ENCODE measurements at regions not wholly inside any gene's neighbourhood (a gene's known extent, or its start where the extent isn't known, plus 50 kb on each side); places are given as distances from the start of the nearest gene placed in this dataset.

DNA sequence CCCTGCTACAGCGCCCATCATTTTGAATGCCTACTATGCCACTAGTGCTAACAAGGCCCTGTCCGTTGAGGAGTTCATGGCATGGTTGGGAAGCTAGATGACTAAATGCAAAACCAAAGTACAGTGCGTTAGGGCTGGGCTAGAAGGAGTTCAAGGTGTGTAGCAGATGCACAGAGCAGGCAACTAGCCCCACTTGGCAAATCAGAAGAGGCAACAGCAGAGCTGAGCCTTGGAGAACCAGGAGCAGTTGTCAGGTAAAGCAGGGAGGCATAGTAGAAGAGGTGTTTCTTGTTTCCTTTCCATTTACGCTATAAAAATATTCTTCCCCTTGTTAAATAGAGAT lies 146.6 kb upstream of the CPEB2 start:
- Histone ChIP-seq H2BK12ac (ENCODE audit: low read length) (no peak overlapping the region), H4K91ac (ENCODE audit: low read depth, low read length) (no peak overlapping the region), H3K4me1 (ENCODE audit: control insufficient read depth in 1 of 2, insufficient read depth in 2 of 2, low read length in 2 of 2) (no peaks in the 10 kb centered on the region), H2AK5ac (ENCODE audit: low read length) (no peak overlapping the region), H4K12ac (ENCODE audit: low read depth, low read length) (no peak overlapping the region), H3K14ac (ENCODE audit: low read length) (no peak overlapping the region), H3K4me2 (ENCODE audit: low read length) (no peak overlapping the region), H3K79me2 (ENCODE audit: control insufficient read depth, insufficient read depth, low read length, poor library complexity) (no peaks in the 10 kb centered on the region), H3K4ac (ENCODE audit: low read depth, low read length) (no peak overlapping the region), H2BK5ac (ENCODE audit: low read depth, low read length, poor library complexity) (no peak overlapping the region), H3K23ac (ENCODE audit: low read length) (no peak overlapping the region), H3K4me3 (ENCODE audit: low read depth, low read length) (no peak overlapping the region), H2BK120ac (ENCODE audit: insufficient read depth, low read length, poor library complexity) (no peak overlapping the region), H3K9ac (ENCODE audit: low read length) (no peak overlapping the region), H3K18ac (ENCODE audit: low read length) (no peak overlapping the region), H4K8ac (ENCODE audit: low read depth, low read length) (no peak overlapping the region), H3K79me1 (ENCODE audit: low read length) (no peaks in the 10 kb centered on the region), H2AFZ (ENCODE audit: insufficient read depth, low read length, poor library complexity) (no peak overlapping the region), H3K9me3 (ENCODE audit: insufficient read depth, low read depth, low read length) (no peaks in the 10 kb centered on the region), H3K27ac (ENCODE audit: low read depth, low read length) (no peak overlapping the region), H3K27me3 (ENCODE audit: insufficient read depth, low read length) (no peaks in the 10 kb centered on the region), H3K36me3 (ENCODE audit: control insufficient read depth in 1 of 2, insufficient read depth in 2 of 2, low read length in 2 of 2) (no peaks in the 10 kb centered on the region)
- no peak for DNase-seq
- no CpG with 5 or more reads among the region's 4 CpGs for WGBS (ENCODE audit: extremely low coverage, insufficient coverage, insufficient read length)

DNA sequence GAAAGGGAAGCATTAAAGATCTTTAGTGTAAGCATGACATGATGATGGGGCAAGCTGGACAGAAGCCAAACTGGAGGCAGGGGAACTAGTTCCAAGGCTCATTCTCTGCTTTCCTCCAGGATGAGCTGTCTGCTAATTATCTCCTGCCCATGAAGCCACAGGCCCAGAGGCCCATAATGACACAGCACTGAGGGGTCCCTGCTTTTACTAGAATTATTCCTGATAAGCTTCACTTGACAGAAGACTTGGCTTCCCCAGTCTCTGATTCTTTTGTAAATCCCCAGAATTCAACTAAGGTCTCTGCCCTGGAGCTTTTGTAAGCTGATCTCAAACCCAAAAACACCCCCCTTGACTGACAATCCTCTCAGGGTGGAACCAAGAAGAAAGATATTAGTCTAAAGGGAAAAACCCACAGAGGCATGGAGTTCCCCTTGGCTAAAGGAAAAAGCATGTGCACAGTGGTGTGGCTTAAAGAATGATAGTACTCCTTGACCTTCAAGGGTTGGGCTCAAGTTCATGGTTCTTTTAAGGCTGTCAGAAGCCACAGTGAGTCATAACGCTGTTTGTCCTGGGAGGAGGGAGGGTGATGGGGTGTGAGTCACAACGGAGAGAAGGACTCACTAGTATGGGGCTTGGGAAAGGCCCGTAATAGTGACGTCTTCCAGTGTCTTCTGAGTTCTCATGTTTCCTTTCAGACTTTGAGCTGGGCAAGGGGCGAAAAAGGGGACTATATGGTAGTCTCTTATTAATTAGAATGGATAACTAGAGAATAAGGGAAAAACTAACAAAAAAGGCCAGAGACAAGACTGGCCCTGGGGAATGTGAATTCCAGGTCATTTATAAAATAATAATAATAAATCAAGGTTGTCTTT lies 146.0 kb upstream of the CPEB2 start:
- no peaks in the 10 kb centered on the region for H3K79me1 ChIP-seq (ENCODE audit: low read length)
- no peak overlapping the region for H4K8ac ChIP-seq (ENCODE audit: low read depth, low read length)
- no CpG with 5 or more reads among the region's 5 CpGs for WGBS (ENCODE audit: extremely low coverage, insufficient coverage, insufficient read length)

DNA sequence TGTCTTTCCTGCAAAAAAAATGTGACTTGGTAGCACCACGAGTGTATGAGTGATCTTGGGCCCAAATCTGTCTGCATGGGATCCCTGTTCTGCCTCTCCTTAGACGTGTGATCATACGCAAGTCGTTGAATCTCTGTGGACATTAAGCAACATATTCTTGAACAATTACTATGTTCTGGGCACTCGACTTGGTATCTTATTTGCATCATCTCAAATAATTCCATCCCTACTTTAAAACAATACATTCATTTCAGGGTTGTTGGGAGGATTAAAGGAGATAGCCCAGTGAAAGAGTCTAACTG lies 145.4 kb upstream of the CPEB2 start:
- Histone ChIP-seq H3K79me2 (ENCODE audit: control insufficient read depth, insufficient read depth, low read length, poor library complexity) (no peaks in the 10 kb centered on the region), H2AFZ (ENCODE audit: insufficient read depth, low read length, poor library complexity) (no peak overlapping the region), H3K18ac (ENCODE audit: low read length) (no peak overlapping the region), H3K27me3 (ENCODE audit: insufficient read depth, low read length) (no peaks in the 10 kb centered on the region), H3K79me1 (ENCODE audit: low read length) (no peaks in the 10 kb centered on the region), H3K27ac (ENCODE audit: low read depth, low read length) (no peak overlapping the region), H2BK12ac (ENCODE audit: low read length) (no peak overlapping the region), H4K12ac (ENCODE audit: low read depth, low read length) (no peak overlapping the region), H2BK120ac (ENCODE audit: insufficient read depth, low read length, poor library complexity) (no peak overlapping the region), H3K14ac (ENCODE audit: low read length) (no peak overlapping the region), H4K91ac (ENCODE audit: low read depth, low read length) (no peak overlapping the region), H2AK5ac (ENCODE audit: low read length) (no peak overlapping the region), H2BK5ac (ENCODE audit: low read depth, low read length, poor library complexity) (no peak overlapping the region), H3K4ac (ENCODE audit: low read depth, low read length) (no peak overlapping the region), H3K36me3 (ENCODE audit: control insufficient read depth in 1 of 2, insufficient read depth in 2 of 2, low read length in 2 of 2) (no peaks in the 10 kb centered on the region), H3K4me3 (ENCODE audit: low read depth, low read length) (no peak overlapping the region), H3K9me3 (ENCODE audit: insufficient read depth, low read depth, low read length) (no peaks in the 10 kb centered on the region), H3K4me1 (ENCODE audit: control insufficient read depth in 1 of 2, insufficient read depth in 2 of 2, low read length in 2 of 2) (no peaks in the 10 kb centered on the region), H3K23ac (ENCODE audit: low read length) (no peak overlapping the region), H3K4me2 (ENCODE audit: low read length) (no peak overlapping the region), H3K9ac (ENCODE audit: low read length) (no peak overlapping the region), H4K8ac (ENCODE audit: low read depth, low read length) (no peak overlapping the region)
- no CpG with 5 or more reads among the region's 5 CpGs for WGBS (ENCODE audit: extremely low coverage, insufficient coverage, insufficient read length)
- no peak for DNase-seq

More for the DNA sequence above, 146.0 kb upstream of the CPEB2 start:
- Histone ChIP-seq H2BK12ac (ENCODE audit: low read length) (no peak overlapping the region), H3K4me2 (ENCODE audit: low read length) (no peak overlapping the region), H3K27ac (ENCODE audit: low read depth, low read length) (no peak overlapping the region), H2AK5ac (ENCODE audit: low read length) (no peak overlapping the region), H3K18ac (ENCODE audit: low read length) (no peak overlapping the region), H2BK120ac (ENCODE audit: insufficient read depth, low read length, poor library complexity) (no peak overlapping the region), H3K23ac (ENCODE audit: low read length) (no peak overlapping the region), H4K91ac (ENCODE audit: low read depth, low read length) (no peak overlapping the region), H3K14ac (ENCODE audit: low read length) (no peak overlapping the region), H3K4me1 (ENCODE audit: control insufficient read depth in 1 of 2, insufficient read depth in 2 of 2, low read length in 2 of 2) (no peaks in the 10 kb centered on the region), H3K9ac (ENCODE audit: low read length) (no peak overlapping the region), H2AFZ (ENCODE audit: insufficient read depth, low read length, poor library complexity) (no peak overlapping the region), H3K27me3 (ENCODE audit: insufficient read depth, low read length) (no peaks in the 10 kb centered on the region), H3K9me3 (ENCODE audit: insufficient read depth, low read depth, low read length) (no peaks in the 10 kb centered on the region), H3K4me3 (ENCODE audit: low read depth, low read length) (no peak overlapping the region), H4K12ac (ENCODE audit: low read depth, low read length) (no peak overlapping the region), H3K4ac (ENCODE audit: low read depth, low read length) (no peak overlapping the region), H3K36me3 (ENCODE audit: control insufficient read depth in 1 of 2, insufficient read depth in 2 of 2, low read length in 2 of 2) (no peaks in the 10 kb centered on the region), H3K79me2 (ENCODE audit: control insufficient read depth, insufficient read depth, low read length, poor library complexity) (no peaks in the 10 kb centered on the region), H2BK5ac (ENCODE audit: low read depth, low read length, poor library complexity) (no peak overlapping the region)
- DNase-seq: peak; percentile 59 to 69

DNA sequence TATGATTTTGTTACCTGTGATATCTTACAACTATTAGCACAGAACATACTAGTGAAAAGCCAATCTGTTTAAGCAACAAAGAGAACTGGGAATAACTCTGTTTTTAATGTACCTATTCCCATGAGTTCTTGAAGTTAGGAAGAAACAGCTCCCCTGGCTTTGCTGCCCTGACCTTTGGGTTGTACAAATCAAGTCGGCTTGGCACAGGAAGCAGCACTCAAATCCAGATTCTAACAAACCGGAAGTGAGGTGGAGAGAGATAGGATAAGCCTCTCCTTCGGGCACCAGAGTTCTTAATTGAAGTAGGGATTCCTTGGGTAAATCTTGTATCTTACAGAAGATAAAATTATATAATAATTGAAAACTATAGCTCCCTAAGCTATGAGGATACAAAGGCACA lies 144.8 kb upstream of the CPEB2 start:
- H3K27ac ChIP-seq (ENCODE audit: low read depth, low read length): no peak overlapping the region
- H3K9me3 ChIP-seq (ENCODE audit: insufficient read depth, low read depth, low read length): no peaks in the 10 kb centered on the region
- H3K14ac ChIP-seq (ENCODE audit: low read length): no peak overlapping the region
- no peak overlapping the region for H2AFZ ChIP-seq (ENCODE audit: insufficient read depth, low read length, poor library complexity)
- no peak overlapping the region for H3K23ac ChIP-seq (ENCODE audit: low read length)
- no peak for DNase-seq
- H3K4ac ChIP-seq (ENCODE audit: low read depth, low read length): no peak overlapping the region
- no peak overlapping the region for H2AK5ac ChIP-seq (ENCODE audit: low read length)
- H4K12ac ChIP-seq (ENCODE audit: low read depth, low read length): no peak overlapping the region
- no peaks in the 10 kb centered on the region for H3K27me3 ChIP-seq (ENCODE audit: insufficient read depth, low read length)
- no peak overlapping the region for H2BK120ac ChIP-seq (ENCODE audit: insufficient read depth, low read length, poor library complexity)
- no peak overlapping the region for H4K8ac ChIP-seq (ENCODE audit: low read depth, low read length)
- H3K18ac ChIP-seq (ENCODE audit: low read length): no peak overlapping the region
- no CpG with 5 or more reads among the region's 3 CpGs for WGBS (ENCODE audit: extremely low coverage, insufficient coverage, insufficient read length)
- no peak overlapping the region for H2BK5ac ChIP-seq (ENCODE audit: low read depth, low read length, poor library complexity)
- H3K4me2 ChIP-seq (ENCODE audit: low read length): no peak overlapping the region
- H3K79me1 ChIP-seq (ENCODE audit: low read length): no peaks in the 10 kb centered on the region
- no peak overlapping the region for H3K9ac ChIP-seq (ENCODE audit: low read length)
- no peaks in the 10 kb centered on the region for H3K4me1 ChIP-seq (ENCODE audit: control insufficient read depth in 1 of 2, insufficient read depth in 2 of 2, low read length in 2 of 2)
- no peak overlapping the region for H2BK12ac ChIP-seq (ENCODE audit: low read length)
- H3K4me3 ChIP-seq (ENCODE audit: low read depth, low read length): no peak overlapping the region
- H3K79me2 ChIP-seq (ENCODE audit: control insufficient read depth, insufficient read depth, low read length, poor library complexity): no peaks in the 10 kb centered on the region
- no peak overlapping the region for H4K91ac ChIP-seq (ENCODE audit: low read depth, low read length)
- no peaks in the 10 kb centered on the region for H3K36me3 ChIP-seq (ENCODE audit: control insufficient read depth in 1 of 2, insufficient read depth in 2 of 2, low read length in 2 of 2)

Measured in trophoblast cell (in vitro differentiated cells and primary cell).